Ovary (tissue), 3 donors: ENCODE measurements at regions not wholly inside any gene's neighbourhood (a gene's known extent, or its start where the extent isn't known, plus 50 kb on each side); places are given as distances from the start of the nearest gene placed in this dataset.

ENCODE experiments used
- EP300 ChIP-seq: sonication (generic); formaldehyde crosslinking; IDR thresholded peaks from one replicate; pipeline ENCODE4 v1.6.1; 2017; ENCODE audit warnings: antibody characterized with exemption
- POLR2A ChIP-seq: fragments of 450-650 bp; IDR thresholded peaks from one replicate; pipeline ENCODE4 v1.6.1; 2017; ENCODE audit warnings: antibody characterized with exemption, mild to moderate bottlenecking, moderate library complexity
- TF ChIP-seq, protein P1 (sequence below), 3 donors: fragments of 450-650 bp in 2 of 3; fragments of 200-600 bp in 1 of 3; IDR thresholded peaks; one replicate each; pipeline versions ENCODE4 v1.5.1 to v1.8.0; 2016 to 2022; ENCODE audit warnings: antibody characterized with exemption in 3 of 3, mild to moderate bottlenecking in 1 of 3
- donor health status: DM: no; HTN: no; CAD: no.

GRCh38 chr1:79976287-79976686, 969.8 kb upstream of the ADGRL4 start:
- TF ChIP-seq, protein P1, sequence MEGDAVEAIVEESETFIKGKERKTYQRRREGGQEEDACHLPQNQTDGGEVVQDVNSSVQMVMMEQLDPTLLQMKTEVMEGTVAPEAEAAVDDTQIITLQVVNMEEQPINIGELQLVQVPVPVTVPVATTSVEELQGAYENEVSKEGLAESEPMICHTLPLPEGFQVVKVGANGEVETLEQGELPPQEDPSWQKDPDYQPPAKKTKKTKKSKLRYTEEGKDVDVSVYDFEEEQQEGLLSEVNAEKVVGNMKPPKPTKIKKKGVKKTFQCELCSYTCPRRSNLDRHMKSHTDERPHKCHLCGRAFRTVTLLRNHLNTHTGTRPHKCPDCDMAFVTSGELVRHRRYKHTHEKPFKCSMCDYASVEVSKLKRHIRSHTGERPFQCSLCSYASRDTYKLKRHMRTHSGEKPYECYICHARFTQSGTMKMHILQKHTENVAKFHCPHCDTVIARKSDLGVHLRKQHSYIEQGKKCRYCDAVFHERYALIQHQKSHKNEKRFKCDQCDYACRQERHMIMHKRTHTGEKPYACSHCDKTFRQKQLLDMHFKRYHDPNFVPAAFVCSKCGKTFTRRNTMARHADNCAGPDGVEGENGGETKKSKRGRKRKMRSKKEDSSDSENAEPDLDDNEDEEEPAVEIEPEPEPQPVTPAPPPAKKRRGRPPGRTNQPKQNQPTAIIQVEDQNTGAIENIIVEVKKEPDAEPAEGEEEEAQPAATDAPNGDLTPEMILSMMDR (IDR thresholded peaks at IDR 0.05): no peak
- TF ChIP-seq POLR2A (no peak), EP300 (no peak)
